ENCODE measurements at regions not wholly inside any gene's neighbourhood (a gene's known extent, or its start where the extent isn't known, plus 50 kb on each side); places are given as distances from the start of the nearest gene placed in this dataset.
A peak's percentile ranks its signal among the peaks of the same experiment; 100 is the strongest.
"Not testable (repeated sequence)": the region's sequence is repeated elsewhere in the genome, so short reads cannot be mapped to it uniquely, and the experiment has no call there.

GRCh38 chr1:222865718-222866117 is 50.9 kb downstream of the DISP1 start:
- DNase-seq: no peak

- DNase-seq: no peak
Measured at GRCh38 chr1:222867316-222867715, 52.5 kb downstream of the DISP1 start.

- DNase-seq: no peak
Measured at GRCh38 chr1:222876182-222876581, 61.3 kb downstream of the DISP1 start.

- no peak for DNase-seq
Measured at GRCh38 chr1:222877854-222878253, 63.0 kb downstream of the DISP1 start.

- no peak for DNase-seq
Measured at GRCh38 chr1:222880587-222880986, 65.7 kb downstream of the DISP1 start.

GRCh38 chr1:222886194-222886854 is 71.5 kb downstream of the DISP1 start:
- DNase-seq: no peak

GRCh38 chr1:222886878-222887351 is 72.1 kb downstream of the DISP1 start:
- DNase-seq: no peak

- no peak for DNase-seq
Measured at GRCh38 chr1:222889440-222889839, 74.6 kb downstream of the DISP1 start.

GRCh38 chr1:222890716-222891115 is 75.9 kb downstream of the DISP1 start:
- DNase-seq: no peak

- no peak for DNase-seq
Measured at GRCh38 chr1:222891578-222891977, 76.7 kb downstream of the DISP1 start.

- no peak for DNase-seq
Measured at GRCh38 chr1:222892137-222892769, 77.4 kb downstream of the DISP1 start.

- no peak for DNase-seq
Measured at GRCh38 chr1:222893255-222893654, 78.4 kb downstream of the DISP1 start.

- no peak for DNase-seq
Measured at GRCh38 chr1:222894331-222894730, 79.5 kb downstream of the DISP1 start.

- no peak for DNase-seq
Measured at GRCh38 chr1:222896630-222897526, 82.0 kb downstream of the DISP1 start.

GRCh38 chr1:222897527-222898190 is 82.8 kb downstream of the DISP1 start:
- no peak for DNase-seq

- DNase-seq: no peak
Measured at GRCh38 chr1:222898191-222898527, 83.3 kb downstream of the DISP1 start.

GRCh38 chr1:222899471-222899870 is 84.6 kb downstream of the DISP1 start:
- DNase-seq: no peak

GRCh38 chr1:222904451-222904850 is 89.6 kb downstream of the DISP1 start:
- DNase-seq: peak; percentile 20

- DNase-seq: peak; percentile 80
Measured at GRCh38 chr1:222905151-222905550, 90.3 kb downstream of the DISP1 start.

GRCh38 chr1:222906271-222906739 is 91.5 kb downstream of the DISP1 start:
- DNase-seq: not testable (repeated sequence)

- DNase-seq: no peak
Measured at GRCh38 chr1:222909586-222909985, 94.7 kb downstream of the DISP1 start.

- no peak for DNase-seq
Measured at GRCh38 chr1:222910699-222911098, 95.9 kb downstream of the DISP1 start.

GRCh38 chr1:222911866-222912265 is 97.0 kb downstream of the DISP1 start:
- no peak for DNase-seq
